ENCODE measurements at regions not wholly inside any gene's neighbourhood (a gene's known extent, or its start where the extent isn't known, plus 50 kb on each side); places are given as distances from the start of the nearest gene placed in this dataset.
A peak's percentile ranks its signal among the peaks of the same experiment; 100 is the strongest.

- peaks cover 8% of the 10 kb centered on the region for H3K4me1 Mint-ChIP-seq
- no peak for TF ChIP-seq CTCF (IDR thresholded peaks at IDR 0.05; ENCODE audit: unreplicated experiment in 3 of 3)
- H3K4me3 Mint-ChIP-seq: no peak overlapping the region
- H3K9me3 Mint-ChIP-seq: no peaks in the 10 kb centered on the region
- H3K36me3 Mint-ChIP-seq (ENCODE audit: low read depth): peaks cover 7% of the 10 kb centered on the region
- peak overlapping the region in 2 of 3 experiments; percentile 62 to 95 for H3K27ac Mint-ChIP-seq
- H3K27me3 Mint-ChIP-seq (ENCODE audit: low read depth): peaks cover 14% of the 10 kb centered on the region
Observed at GRCh38 chr2:236360496-236360895, 96.3 kb upstream of the ASB18 start.

GRCh38 chr2:236363711-236364277 is 99.6 kb upstream of the ASB18 start:
- no peaks in the 10 kb centered on the region for H3K9me3 Mint-ChIP-seq
- no peak for TF ChIP-seq CTCF (IDR thresholded peaks at IDR 0.05; ENCODE audit: unreplicated experiment in 3 of 3)

GRCh38 chr2:236365258-236366048 is 101.2 kb upstream of the ASB18 start:
- H3K4me1 Mint-ChIP-seq: peaks cover 13% of the 10 kb centered on the region
- no peak for TF ChIP-seq CTCF (IDR thresholded peaks at IDR 0.05; ENCODE audit: unreplicated experiment in 3 of 3)
- H3K9me3 Mint-ChIP-seq: no peaks in the 10 kb centered on the region
- peaks cover 7% of the 10 kb centered on the region for H3K36me3 Mint-ChIP-seq (ENCODE audit: low read depth)
- H3K27me3 Mint-ChIP-seq (ENCODE audit: low read depth): peaks cover 30% of the 10 kb centered on the region
- H3K27ac Mint-ChIP-seq: peak overlapping the region in 2 of 3 experiments; percentile 9 to 18
- H3K4me3 Mint-ChIP-seq: no peak overlapping the region

More at GRCh38 chr2:236363711-236364277, 99.6 kb upstream of the ASB18 start:
- no peak overlapping the region for H3K4me3 Mint-ChIP-seq
- peaks cover 7% of the 10 kb centered on the region for H3K36me3 Mint-ChIP-seq (ENCODE audit: low read depth)
- H3K27ac Mint-ChIP-seq: no peak overlapping the region
- peaks cover 19% of the 10 kb centered on the region for H3K27me3 Mint-ChIP-seq (ENCODE audit: low read depth)
- H3K4me1 Mint-ChIP-seq: peaks cover 6% of the 10 kb centered on the region

- Mint-ChIP-seq H3K36me3 (ENCODE audit: low read depth) (peaks cover 7% of the 10 kb centered on the region), H3K4me1 (peaks cover 17% of the 10 kb centered on the region), H3K9me3 (no peaks in the 10 kb centered on the region), H3K27ac (no peak overlapping the region), H3K4me3 (no peak overlapping the region), H3K27me3 (ENCODE audit: low read depth) (peaks cover 30% of the 10 kb centered on the region)
- TF ChIP-seq CTCF (IDR thresholded peaks at IDR 0.05; ENCODE audit: unreplicated experiment in 3 of 3): no peak
Observed at GRCh38 chr2:236366049-236366387, 101.8 kb upstream of the ASB18 start.

GRCh38 chr2:236366397-236366796 is 102.2 kb upstream of the ASB18 start:
- Mint-ChIP-seq H3K4me1 (peaks cover 17% of the 10 kb centered on the region), H3K27me3 (ENCODE audit: low read depth) (peaks cover 30% of the 10 kb centered on the region), H3K36me3 (ENCODE audit: low read depth) (peaks cover 7% of the 10 kb centered on the region), H3K4me3 (no peak overlapping the region), H3K9me3 (no peaks in the 10 kb centered on the region), H3K27ac (no peak overlapping the region)
- no peak for TF ChIP-seq CTCF (IDR thresholded peaks at IDR 0.05; ENCODE audit: unreplicated experiment in 3 of 3)
